ENCODE measurements at regions not wholly inside any gene's neighbourhood (a gene's known extent, or its start where the extent isn't known, plus 50 kb on each side); places are given as distances from the start of the nearest gene placed in this dataset.
"Not testable (repeated sequence)": the region's sequence is repeated elsewhere in the genome, so short reads cannot be mapped to it uniquely, and the experiment has no call there.

- Mint-ChIP-seq H3K27me3 (ENCODE audit: low read depth in 3 of 3) (no peaks in the 10 kb centered on the region), H3K4me1 (no peaks in the 10 kb centered on the region), H3K27ac (no peak overlapping the region), H3K4me3 (no peak overlapping the region), H3K36me3 (no peaks in the 10 kb centered on the region), H3K9me3 (peaks cover 2 to 15% (median 10%) of the 10 kb centered on the region in 6 donors)
- no peak for DNase-seq
Observed at GRCh38 chr12:33832900-33833299, 189.4 kb upstream of the ALG10 start.

GRCh38 chr12:33834672-33835071, 187.6 kb upstream of the ALG10 start:
- Mint-ChIP-seq H3K27ac (no peak overlapping the region), H3K4me3 (no peak overlapping the region), H3K4me1 (no peaks in the 10 kb centered on the region), H3K9me3 (peaks cover 2 to 20% (median 12%) of the 10 kb centered on the region in 6 donors), H3K27me3 (ENCODE audit: low read depth in 3 of 3) (no peaks in the 10 kb centered on the region), H3K36me3 (no peaks in the 10 kb centered on the region)
- no peak for DNase-seq

GRCh38 chr12:33876618-33877017, 145.7 kb upstream of the ALG10 start:
- Mint-ChIP-seq H3K27me3 (ENCODE audit: low read depth in 3 of 3) (peaks cover 0 to 1% (median 0%) of the 10 kb centered on the region in 3 donors), H3K9me3 (peaks cover 3 to 60% (median 31%) of the 10 kb centered on the region in 6 donors)

GRCh38 chr12:33892425-33892824, 129.9 kb upstream of the ALG10 start:
- no peak overlapping the region for H3K4me3 Mint-ChIP-seq
- H3K36me3 Mint-ChIP-seq, result no peaks in the 10 kb centered on the region
- H3K9me3 Mint-ChIP-seq, result peaks cover 6 to 35% (median 16%) of the 10 kb centered on the region in 6 donors
- H3K4me1 Mint-ChIP-seq, result no peaks in the 10 kb centered on the region
- peaks cover 0 to 2% (median 0%) of the 10 kb centered on the region in 3 donors for H3K27me3 Mint-ChIP-seq (ENCODE audit: low read depth in 3 of 3)
- no peak for DNase-seq
- H3K27ac Mint-ChIP-seq, result no peak overlapping the region

More at GRCh38 chr12:33876618-33877017, 145.7 kb upstream of the ALG10 start:
- H3K27ac Mint-ChIP-seq, result no peak overlapping the region
- no peaks in the 10 kb centered on the region for H3K4me1 Mint-ChIP-seq
- no peaks in the 10 kb centered on the region for H3K36me3 Mint-ChIP-seq
- DNase-seq, result no peak
- no peak overlapping the region for H3K4me3 Mint-ChIP-seq

- H3K9me3 Mint-ChIP-seq, result peaks cover 19 to 48% (median 40%) of the 10 kb centered on the region in 6 donors
- not testable (repeated sequence) for H3K4me3 Mint-ChIP-seq; H3K4me1 Mint-ChIP-seq; DNase-seq; H3K36me3 Mint-ChIP-seq; H3K27ac Mint-ChIP-seq; H3K27me3 Mint-ChIP-seq (ENCODE audit: low read depth in 3 of 3)
Observed at GRCh38 chr12:33920460-33920859, 101.8 kb upstream of the ALG10 start.

- Mint-ChIP-seq H3K9me3 (peaks cover 18 to 38% (median 24%) of the 10 kb centered on the region in 6 donors), H3K27me3 (ENCODE audit: low read depth in 3 of 3) (no peaks in the 10 kb centered on the region), H3K4me3 (no peak overlapping the region)
Observed at GRCh38 chr12:33926095-33926494, 96.2 kb upstream of the ALG10 start.

GRCh38 chr12:33937669-33938068, 84.6 kb upstream of the ALG10 start:
- H3K27ac Mint-ChIP-seq; DNase-seq; H3K4me1 Mint-ChIP-seq; H3K4me3 Mint-ChIP-seq; H3K27me3 Mint-ChIP-seq (ENCODE audit: low read depth in 3 of 3); H3K36me3 Mint-ChIP-seq: not testable (repeated sequence)
- peaks cover 2 to 13% (median 8%) of the 10 kb centered on the region in 6 donors for H3K9me3 Mint-ChIP-seq

More at GRCh38 chr12:33926095-33926494, 96.2 kb upstream of the ALG10 start:
- no peak overlapping the region for H3K27ac Mint-ChIP-seq
- H3K36me3 Mint-ChIP-seq, result peaks cover 0 to 2% (median 2%) of the 10 kb centered on the region in 3 donors
- no peak for DNase-seq
- no peaks in the 10 kb centered on the region for H3K4me1 Mint-ChIP-seq

- Mint-ChIP-seq H3K27me3 (ENCODE audit: low read depth in 3 of 3) (peaks cover 0 to 1% (median 0%) of the 10 kb centered on the region in 3 donors), H3K9me3 (peaks cover 0 to 5% (median under 1%) of the 10 kb centered on the region in 6 donors), H3K27ac (no peak overlapping the region), H3K36me3 (no peaks in the 10 kb centered on the region), H3K4me1 (no peaks in the 10 kb centered on the region), H3K4me3 (no peak overlapping the region)
- DNase-seq, result no peak
Observed at GRCh38 chr12:33942172-33942571, 80.1 kb upstream of the ALG10 start.

GRCh38 chr12:33944703-33945437, 77.4 kb upstream of the ALG10 start:
- peaks cover 0 to 1% (median 0%) of the 10 kb centered on the region in 3 donors for H3K27me3 Mint-ChIP-seq (ENCODE audit: low read depth in 3 of 3)
- H3K36me3 Mint-ChIP-seq, result peaks cover 0 to 3% (median 0%) of the 10 kb centered on the region in 3 donors
- no peak overlapping the region for H3K27ac Mint-ChIP-seq
- no peaks in the 10 kb centered on the region for H3K4me1 Mint-ChIP-seq
- DNase-seq, result no peak
- H3K4me3 Mint-ChIP-seq, result no peak overlapping the region
- H3K9me3 Mint-ChIP-seq, result peaks cover 4 to 18% (median 11%) of the 10 kb centered on the region in 6 donors

GRCh38 chr12:33945438-33945784, 76.9 kb upstream of the ALG10 start:
- H3K36me3 Mint-ChIP-seq, result peaks cover 0 to 4% (median 0%) of the 10 kb centered on the region in 3 donors
- H3K27ac Mint-ChIP-seq, result no peak overlapping the region
- peaks cover 4 to 23% (median 15%) of the 10 kb centered on the region in 6 donors for H3K9me3 Mint-ChIP-seq
- H3K4me3 Mint-ChIP-seq, result no peak overlapping the region
- peaks cover 0 to 1% (median 0%) of the 10 kb centered on the region in 3 donors for H3K27me3 Mint-ChIP-seq (ENCODE audit: low read depth in 3 of 3)
- DNase-seq, result no peak
- H3K4me1 Mint-ChIP-seq, result no peaks in the 10 kb centered on the region

GRCh38 chr12:33966219-33966618, 56.1 kb upstream of the ALG10 start:
- H3K4me3 Mint-ChIP-seq; H3K4me1 Mint-ChIP-seq; H3K27me3 Mint-ChIP-seq (ENCODE audit: low read depth in 3 of 3); DNase-seq; H3K36me3 Mint-ChIP-seq; H3K27ac Mint-ChIP-seq: not testable (repeated sequence)
- peaks cover 0 to 14% (median 2%) of the 10 kb centered on the region in 6 donors for H3K9me3 Mint-ChIP-seq

GRCh38 chr12:33967760-33968159, 54.5 kb upstream of the ALG10 start:
- Mint-ChIP-seq H3K36me3 (no peaks in the 10 kb centered on the region), H3K27ac (no peak overlapping the region), H3K9me3 (peaks cover 0 to 12% (median 2%) of the 10 kb centered on the region in 6 donors), H3K4me3 (no peak overlapping the region), H3K27me3 (ENCODE audit: low read depth in 3 of 3) (peaks cover 0 to 6% (median 3%) of the 10 kb centered on the region in 3 donors), H3K4me1 (no peaks in the 10 kb centered on the region)
- no peak for DNase-seq
